Gastrocnemius medialis (tissue), 4 donors: ENCODE measurements at regions not wholly inside any gene's neighbourhood (a gene's known extent, or its start where the extent isn't known, plus 50 kb on each side); places are given as distances from the start of the nearest gene placed in this dataset.

Source experiments
- ATAC-seq, 2 donors: fragments of 150-250 bp; one replicate each; pipeline ENCODE4 v1.9.1; 2016
- DNase-seq, 2 donors: peaks; one replicate each; pipeline ENCODE4 v3.0.0-alpha.2; 2019
- H3K27ac ChIP-seq, 4 donors: fragments of 200-600 bp; sonication (generic); 1 replicate in 1 of 4; 2 replicates in 3 of 4; pipeline ENCODE4 v1.5.1; 2016 to 2018; ENCODE audit warnings: mild to moderate bottlenecking in 2 of 4, moderate library complexity in 1 of 4
- H3K27me3 ChIP-seq, 3 donors: fragments of 200-600 bp; sonication (generic) in 2 of 3; 1 replicate in 1 of 3; 2 replicates in 2 of 3; pipeline versions ENCODE4 v1.5.1 to v1.6.0; 2016 to 2019; ENCODE audit warnings: mild to moderate bottlenecking in 1 of 3, moderate library complexity in 1 of 3
- H3K36me3 ChIP-seq, 2 donors: fragments of 200-600 bp; sonication (generic) in 1 of 2; one replicate each; pipeline ENCODE4 v1.5.1; 2017 to 2018
- H3K4me1 ChIP-seq, 2 donors: fragments of 200-600 bp; sonication (generic) in 1 of 2; one replicate each; pipeline ENCODE4 v1.5.1; 2016 to 2017; ENCODE audit warnings: mild to moderate bottlenecking in 2 of 2
- H3K4me3 ChIP-seq, 4 donors: fragments of 200-600 bp; sonication (generic) in 3 of 4; 1 replicate in 1 of 4; 2 replicates in 3 of 4; pipeline ENCODE4 v1.5.1; 2016 to 2019; ENCODE audit warnings: mild to moderate bottlenecking in 2 of 4
- H3K9me3 ChIP-seq, 3 donors: fragments of 200-600 bp; sonication (generic) in 2 of 3; 1 replicate in 1 of 3; 2 replicates in 2 of 3; pipeline ENCODE4 v1.5.1; 2016 to 2019
- CTCF ChIP-seq, 5 experiments: fragments of 450-650 bp in 3 of 5; fragments of 200-600 bp in 2 of 5; sonication (generic) in 2 of 5; IDR thresholded peaks in 4 of 5; conservative IDR thresholded peaks in 1 of 5; 1 replicate in 4 of 5; 2 replicates in 1 of 5; pipeline ENCODE4 v1.5.1; 2016 to 2019; ENCODE audit warnings: antibody characterized with exemption in 5 of 5, mild to moderate bottlenecking in 3 of 5, moderate library complexity in 3 of 5
- POLR2A ChIP-seq, 2 donors: fragments of 450-650 bp; IDR thresholded peaks; one replicate each; pipeline ENCODE4 v1.6.1; 2017; ENCODE audit warnings: antibody characterized with exemption in 2 of 2, mild to moderate bottlenecking in 2 of 2, moderate library complexity in 2 of 2
- in situ Hi-C, 4 donors: fragments of 200-750 bp; cut with MboI; loops; one replicate each; pipeline versions ENCODE4 v1.15.0 to v1.8.0; 2017; ENCODE audit warnings: low sequenced_read_pairs in 4 of 4
- intact Hi-C: fragments of 100-400 bp; cut with DNase I; formaldehyde crosslinking; loops from one replicate; pipeline ENCODE4 v1.15.1; 2023; ENCODE audit warnings: low total_unique reads

GRCh38 chr12:66739940-66740651, 61.2 kb upstream of the GRIP1 start:
- DNase-seq (no peak), ATAC-seq (no peak)
- TF ChIP-seq CTCF (IDR thresholded peaks at IDR 0.05 in 4 of 5, conservative IDR thresholded peaks at IDR 0.05 in 1 of 5) (no peak), POLR2A (IDR thresholded peaks at IDR 0.05) (no peak)
- no peaks in the 10 kb centered on the region for H3K27me3 ChIP-seq
- no peak overlapping the region for H3K4me3 ChIP-seq
- H3K36me3 ChIP-seq = no peaks in the 10 kb centered on the region
- no peaks in the 10 kb centered on the region for H3K9me3 ChIP-seq
- H3K27ac ChIP-seq = no peak overlapping the region
- in situ Hi-C loops (no loop called here), intact Hi-C loops (no loop called here)
- no peaks in the 10 kb centered on the region for H3K4me1 ChIP-seq

- TF ChIP-seq POLR2A (IDR thresholded peaks at IDR 0.05) = no peak
- TF ChIP-seq CTCF (IDR thresholded peaks at IDR 0.05 in 4 of 5, conservative IDR thresholded peaks at IDR 0.05 in 1 of 5) = no peak
- H3K9me3 ChIP-seq = no peaks in the 10 kb centered on the region
- no peak overlapping the region for H3K4me3 ChIP-seq
- in situ Hi-C loops = no loop called here
- DNase-seq (no peak), ATAC-seq (no peak)
- no peaks in the 10 kb centered on the region for H3K27me3 ChIP-seq
- no peaks in the 10 kb centered on the region for H3K36me3 ChIP-seq
- H3K27ac ChIP-seq = no peak overlapping the region
- H3K4me1 ChIP-seq = no peaks in the 10 kb centered on the region
- intact Hi-C loops = no loop called here
These were observed 61.9 kb upstream of the GRIP1 start for GRCh38 chr12:66740732-66741131.

- Histone ChIP-seq H3K9me3 (no peaks in the 10 kb centered on the region), H3K36me3 (no peaks in the 10 kb centered on the region), H3K4me1 (no peaks in the 10 kb centered on the region), H3K27ac (no peak overlapping the region), H3K4me3 (no peak overlapping the region), H3K27me3 (no peaks in the 10 kb centered on the region)
- in situ Hi-C loops = no loop called here
- intact Hi-C loops = no loop called here
- ATAC-seq = no peak
- TF ChIP-seq CTCF (IDR thresholded peaks at IDR 0.05 in 4 of 5, conservative IDR thresholded peaks at IDR 0.05 in 1 of 5) (no peak), POLR2A (IDR thresholded peaks at IDR 0.05) (no peak)
- DNase-seq = no peak
These were observed 63.0 kb upstream of the GRIP1 start for GRCh38 chr12:66741919-66742318.

GRCh38 chr12:66742508-66743367, 63.9 kb upstream of the GRIP1 start:
- no peaks in the 10 kb centered on the region for H3K36me3 ChIP-seq
- no peak overlapping the region for H3K27ac ChIP-seq
- H3K9me3 ChIP-seq = no peaks in the 10 kb centered on the region
- H3K4me3 ChIP-seq = no peak overlapping the region
- ATAC-seq (no peak), DNase-seq (no peak)
- intact Hi-C loops (no loop called here), in situ Hi-C loops (no loop called here)
- H3K4me1 ChIP-seq = no peaks in the 10 kb centered on the region
- H3K27me3 ChIP-seq = no peaks in the 10 kb centered on the region
- TF ChIP-seq CTCF (IDR thresholded peaks at IDR 0.05 in 4 of 5, conservative IDR thresholded peaks at IDR 0.05 in 1 of 5) (no peak), POLR2A (IDR thresholded peaks at IDR 0.05) (no peak)
